ENCODE measurements at regions not wholly inside any gene's neighbourhood (a gene's known extent, or its start where the extent isn't known, plus 50 kb on each side); places are given as distances from the start of the nearest gene placed in this dataset.

GRCh38 chr9:38200431-38200830, 131.4 kb upstream of the SHB start:
- TF ChIP-seq, protein P1, sequence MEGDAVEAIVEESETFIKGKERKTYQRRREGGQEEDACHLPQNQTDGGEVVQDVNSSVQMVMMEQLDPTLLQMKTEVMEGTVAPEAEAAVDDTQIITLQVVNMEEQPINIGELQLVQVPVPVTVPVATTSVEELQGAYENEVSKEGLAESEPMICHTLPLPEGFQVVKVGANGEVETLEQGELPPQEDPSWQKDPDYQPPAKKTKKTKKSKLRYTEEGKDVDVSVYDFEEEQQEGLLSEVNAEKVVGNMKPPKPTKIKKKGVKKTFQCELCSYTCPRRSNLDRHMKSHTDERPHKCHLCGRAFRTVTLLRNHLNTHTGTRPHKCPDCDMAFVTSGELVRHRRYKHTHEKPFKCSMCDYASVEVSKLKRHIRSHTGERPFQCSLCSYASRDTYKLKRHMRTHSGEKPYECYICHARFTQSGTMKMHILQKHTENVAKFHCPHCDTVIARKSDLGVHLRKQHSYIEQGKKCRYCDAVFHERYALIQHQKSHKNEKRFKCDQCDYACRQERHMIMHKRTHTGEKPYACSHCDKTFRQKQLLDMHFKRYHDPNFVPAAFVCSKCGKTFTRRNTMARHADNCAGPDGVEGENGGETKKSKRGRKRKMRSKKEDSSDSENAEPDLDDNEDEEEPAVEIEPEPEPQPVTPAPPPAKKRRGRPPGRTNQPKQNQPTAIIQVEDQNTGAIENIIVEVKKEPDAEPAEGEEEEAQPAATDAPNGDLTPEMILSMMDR (IDR thresholded peaks at IDR 0.05; ENCODE audit: insufficient read depth, low read length, poor library complexity, severe bottlenecking) = no peak
- Histone ChIP-seq H3K27me3 (ENCODE audit: control insufficient read depth, insufficient read depth, low read length) (peaks cover 2% of the 10 kb centered on the region), H3K36me3 (ENCODE audit: control insufficient read depth, insufficient read depth, low read length) (no peaks in the 10 kb centered on the region), H3K4me3 (ENCODE audit: low read depth, low read length) (no peak overlapping the region)
- DNase-seq (ENCODE audit: low read depth) = no peak

GRCh38 chr9:38198140-38198539, 129.1 kb upstream of the SHB start:
- Histone ChIP-seq H3K36me3 (ENCODE audit: control insufficient read depth, insufficient read depth, low read length) (no peaks in the 10 kb centered on the region), H3K4me3 (ENCODE audit: low read depth, low read length) (no peak overlapping the region), H3K27me3 (ENCODE audit: control insufficient read depth, insufficient read depth, low read length) (peaks cover 2% of the 10 kb centered on the region)
- no peak for DNase-seq (ENCODE audit: low read depth)
- TF ChIP-seq, protein P1 (IDR thresholded peaks at IDR 0.05; ENCODE audit: insufficient read depth, low read length, poor library complexity, severe bottlenecking) = no peak

DNA sequence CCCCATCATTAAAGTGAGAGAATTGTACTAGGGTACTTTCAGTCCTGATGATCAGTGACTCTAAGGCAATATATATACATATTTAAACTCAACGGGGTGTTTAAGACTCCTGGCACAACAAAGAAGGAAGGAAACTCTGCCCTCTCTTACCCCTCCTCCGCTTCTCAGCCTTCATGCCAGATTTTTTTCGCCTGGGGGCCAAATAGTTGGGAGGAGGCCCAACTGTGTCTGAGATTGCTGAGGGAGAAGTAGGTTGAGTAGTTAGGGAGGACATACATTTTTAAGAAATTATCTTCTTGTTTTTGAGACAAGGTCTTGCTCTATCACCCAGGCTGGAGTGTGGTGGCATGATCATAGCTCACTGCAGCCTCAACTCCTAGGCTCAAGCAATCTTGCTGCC, 127.7 kb upstream of the SHB start:
- DNase-seq (ENCODE audit: low read depth) = no peak
- TF ChIP-seq, protein P1 (IDR thresholded peaks at IDR 0.05; ENCODE audit: insufficient read depth, low read length, poor library complexity, severe bottlenecking) = no peak
- peaks cover 2% of the 10 kb centered on the region for H3K27me3 ChIP-seq (ENCODE audit: control insufficient read depth, insufficient read depth, low read length)

DNA sequence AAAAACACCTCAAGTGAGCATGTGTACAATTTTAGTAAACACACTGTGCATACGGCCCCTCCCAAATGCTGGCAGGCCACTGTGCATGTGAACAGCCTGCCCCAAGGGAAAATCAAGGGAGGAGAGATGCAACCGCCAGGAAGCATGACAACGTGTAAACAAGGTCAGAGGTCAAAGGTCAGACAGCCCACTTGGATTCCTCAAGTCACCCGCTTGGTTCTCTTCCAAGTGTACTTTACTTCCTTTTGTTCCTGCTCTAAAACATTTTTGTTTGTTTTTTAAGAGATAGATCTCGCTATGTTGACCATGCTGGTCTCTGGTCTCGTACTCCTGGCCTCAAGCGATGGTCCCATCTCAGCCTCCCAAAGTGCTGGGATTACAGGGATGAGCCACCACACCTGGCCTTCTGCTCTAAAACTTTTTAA, 126.7 kb upstream of the SHB start:
- Histone ChIP-seq H3K4me3 (ENCODE audit: low read depth, low read length) (no peak overlapping the region), H3K27me3 (ENCODE audit: control insufficient read depth, insufficient read depth, low read length) (peaks cover 2% of the 10 kb centered on the region)
- DNase-seq (ENCODE audit: low read depth) = no peak

More for the DNA sequence above, 127.7 kb upstream of the SHB start:
- no peaks in the 10 kb centered on the region for H3K36me3 ChIP-seq (ENCODE audit: control insufficient read depth, insufficient read depth, low read length)
- H3K4me3 ChIP-seq (ENCODE audit: low read depth, low read length) = no peak overlapping the region

DNA sequence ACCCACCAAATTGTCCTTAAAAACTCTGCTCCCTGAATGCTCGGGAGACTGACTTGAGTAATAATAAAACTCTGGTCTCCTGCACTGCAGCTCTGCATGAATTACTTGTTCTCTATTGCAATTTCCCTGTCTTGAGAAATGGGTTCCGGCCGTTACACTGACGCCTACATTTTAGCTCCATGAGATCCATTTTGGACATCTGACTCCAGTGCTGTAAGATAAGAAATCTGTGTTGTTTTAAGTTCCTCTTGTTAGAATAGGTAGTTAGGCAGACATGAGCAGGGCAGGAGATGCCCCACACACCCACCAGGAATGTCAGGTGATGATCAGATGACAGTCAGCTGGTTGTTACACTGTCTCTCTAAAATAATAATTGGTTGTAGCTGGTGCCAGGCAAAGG, 125.8 kb upstream of the SHB start:
- DNase-seq (ENCODE audit: low read depth) = no peak
- Histone ChIP-seq H3K27me3 (ENCODE audit: control insufficient read depth, insufficient read depth, low read length) (peaks cover 2% of the 10 kb centered on the region), H3K36me3 (ENCODE audit: control insufficient read depth, insufficient read depth, low read length) (no peaks in the 10 kb centered on the region), H3K4me3 (ENCODE audit: low read depth, low read length) (no peak overlapping the region)
- TF ChIP-seq, protein P1 (IDR thresholded peaks at IDR 0.05; ENCODE audit: insufficient read depth, low read length, poor library complexity, severe bottlenecking) = no peak

More for the DNA sequence above, 126.7 kb upstream of the SHB start:
- TF ChIP-seq, protein P1 (IDR thresholded peaks at IDR 0.05; ENCODE audit: insufficient read depth, low read length, poor library complexity, severe bottlenecking) = no peak
- H3K36me3 ChIP-seq (ENCODE audit: control insufficient read depth, insufficient read depth, low read length) = no peaks in the 10 kb centered on the region

- Histone ChIP-seq H3K27me3 (ENCODE audit: control insufficient read depth, insufficient read depth, low read length) (no peaks in the 10 kb centered on the region), H3K4me3 (ENCODE audit: low read depth, low read length) (no peak overlapping the region), H3K36me3 (ENCODE audit: control insufficient read depth, insufficient read depth, low read length) (no peaks in the 10 kb centered on the region)
- no peak for DNase-seq (ENCODE audit: low read depth)
- TF ChIP-seq, protein P1 (IDR thresholded peaks at IDR 0.05; ENCODE audit: insufficient read depth, low read length, poor library complexity, severe bottlenecking) = no peak
Observed at GRCh38 chr9:38192731-38193265, 123.8 kb upstream of the SHB start.
